Motor neuron (in vitro differentiated cells): ENCODE measurements at regions not wholly inside any gene's neighbourhood (a gene's known extent, or its start where the extent isn't known, plus 50 kb on each side); places are given as distances from the start of the nearest gene placed in this dataset.
"Not testable (repeated sequence)": the region's sequence is repeated elsewhere in the genome, so short reads cannot be mapped to it uniquely, and the experiment has no call there.

Experiments
- ATAC-seq, 8 experiments: fragments of 200-7000 bp; cut with Tn5 transposase; replicated peaks in 6 of 8; 2 replicates each; pipeline ENCODE4 v1.8.0; 2021; ENCODE audit warnings: mild to moderate bottlenecking in 8 of 8, moderate library complexity in 8 of 8
- H3K27ac ChIP-seq, 2 donors: fragments of 250-450 bp; sonication (Bioruptor Pico); 2 replicates each; pipeline ENCODE4 v1.9.0; 2021; ENCODE audit warnings: antibody characterized with exemption in 2 of 2, mild to moderate bottlenecking in 2 of 2, moderate library complexity in 1 of 2
- H3K4me1 ChIP-seq, 2 donors: fragments of 250-450 bp; sonication (Bioruptor Pico); replicated peaks in 1 of 2; 2 replicates each; pipeline ENCODE4 v1.6.1; 2021; ENCODE audit warnings: antibody characterized with exemption in 2 of 2, mild to moderate bottlenecking in 2 of 2, moderate library complexity in 1 of 2
- H3K4me3 ChIP-seq, 5 donors: fragments of 250-450 bp; sonication (Bioruptor Pico); 2 replicates each; pipeline ENCODE4 v1.9.0; 2021; ENCODE audit warnings: antibody characterized with exemption in 5 of 5, mild to moderate bottlenecking in 5 of 5, moderate library complexity in 4 of 5
- WGBS, 10 experiments: fragments of 450-650 bp; shearing (Covaris generic); methylation state at CpG; one replicate each; pipeline ENCODE4 v1.0.0; 2022; 5-methylcytosine and 5-hydroxymethylcytosine counted together
- in situ Hi-C, 9 experiments: fragments of 400-800 bp; cut with MboI; loops; one replicate each; pipeline ENCODE4 v1.15.0; 2021; ENCODE audit warnings: low sequenced_read_pairs in 9 of 9, low pct_unique_long_range_greater_than_20kb in 2 of 9; ENCODE audit not compliant: unreplicated experiment in 9 of 9

GRCh38 chr18:78273876-78274275, 705.7 kb upstream of the SALL3 start:
- Histone ChIP-seq H3K27ac (no peak overlapping the region), H3K4me1 (no peaks in the 10 kb centered on the region), H3K4me3 (no peak overlapping the region)
- no peak for ATAC-seq
- in situ Hi-C loops, result no loop called here

GRCh38 chr18:78283425-78283824, 696.2 kb upstream of the SALL3 start:
- ATAC-seq, in situ Hi-C loops, H3K4me3 ChIP-seq, H3K27ac ChIP-seq, H3K4me1 ChIP-seq: not testable (repeated sequence)
- 12 to 100% (median 59%) methylated on average over 1 to 7 of the region's 7 CpGs; no CpG with 5 or more reads in 1 of the 10 experiments for WGBS, 10 experiments

DNA sequence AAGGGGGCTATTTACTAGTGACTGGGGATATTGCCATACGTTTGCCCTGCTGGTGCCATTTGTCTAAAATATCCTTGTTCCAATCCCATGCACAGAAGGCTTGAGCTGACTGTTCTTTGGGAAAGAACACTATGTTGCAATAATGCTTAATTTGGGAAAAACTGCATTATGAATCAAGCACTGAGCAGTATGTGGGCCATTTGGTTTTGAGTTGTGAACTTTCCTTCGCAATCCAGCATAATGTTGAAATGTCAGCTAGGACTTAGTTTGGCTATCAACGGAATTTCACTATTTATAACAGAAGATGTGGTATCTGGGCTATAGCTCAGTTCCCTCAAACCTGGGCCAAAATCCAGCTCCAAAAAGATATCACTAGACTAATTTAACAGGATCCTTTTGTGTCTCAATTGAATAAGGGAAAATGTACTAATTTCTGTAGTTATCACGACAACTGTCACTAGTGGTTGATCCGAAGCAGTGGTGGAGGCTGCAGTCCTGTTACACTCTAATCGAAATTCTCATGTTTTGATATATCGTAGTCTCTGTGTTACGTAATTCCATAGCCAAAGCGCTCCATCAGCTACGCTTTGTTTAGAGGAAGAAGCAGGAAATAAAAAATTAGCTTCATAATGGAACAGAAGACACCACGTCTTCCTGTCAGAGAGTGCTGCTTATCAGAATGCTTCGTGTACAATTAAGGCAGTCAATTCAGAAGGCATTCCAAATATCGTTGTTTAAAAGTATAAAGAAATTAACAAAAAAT, 686.8 kb upstream of the SALL3 start:
- 9 to 91% (median 67%) methylated on average over 6 to 12 of the region's 13 CpGs for WGBS, 10 experiments
- Histone ChIP-seq H3K4me1 (peaks cover 5 to 11% of the 10 kb centered on the region in 2 donors), H3K4me3 (peak overlapping the region in 1 of 5 donors; percentile 29), H3K27ac (no peak overlapping the region)
- in situ Hi-C loops, result no loop called here
- ATAC-seq, result no peak

GRCh38 chr18:78293540-78293939, 686.1 kb upstream of the SALL3 start:
- Histone ChIP-seq H3K4me3 (peak overlapping the region in 4 of 5 donors; percentile 14 to 29 (median 18)), H3K27ac (no peak overlapping the region), H3K4me1 (peaks cover 5 to 11% of the 10 kb centered on the region in 2 donors)
- 4 to 65% (median 25%) methylated on average over 1 to 10 of the region's 16 CpGs; no CpG with 5 or more reads in 3 of the 10 experiments for WGBS, 10 experiments
- ATAC-seq, result peak in 4 of 8 experiments; percentile 84 to 88 (median 86)
- in situ Hi-C loops, result no loop called here

DNA sequence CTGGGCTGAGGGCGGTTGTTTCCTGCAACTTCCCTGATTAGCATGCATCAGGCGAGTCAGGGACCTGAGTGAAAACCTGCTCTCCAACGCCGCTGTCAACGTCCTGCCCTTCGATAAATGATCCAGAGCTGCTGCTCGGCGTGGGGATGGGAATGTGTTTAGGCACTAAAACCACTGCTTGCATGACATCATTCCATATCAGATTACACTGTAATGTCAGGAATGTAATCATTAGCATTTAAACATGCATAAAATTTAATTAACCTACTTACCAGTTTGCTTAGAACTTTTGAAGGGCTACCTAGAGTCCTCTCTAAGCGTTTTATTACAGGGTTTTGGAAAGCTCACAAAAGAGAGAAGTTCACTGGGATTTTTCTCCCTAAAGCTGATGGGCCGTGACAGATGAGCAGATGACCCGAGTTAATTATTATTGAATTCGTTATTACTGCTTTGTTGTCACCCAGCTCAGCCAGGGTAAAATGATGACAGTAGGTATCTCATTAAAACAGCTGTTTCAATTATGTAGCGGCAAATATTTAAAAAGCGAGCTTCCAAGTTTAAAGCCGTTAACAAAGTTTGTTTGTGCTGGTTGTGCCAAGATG, 685.6 kb upstream of the SALL3 start:
- in situ Hi-C loops, result no loop called here
- Histone ChIP-seq H3K27ac (no peak overlapping the region), H3K4me3 (peak overlapping the region in 4 of 5 donors; percentile 14 to 29 (median 18)), H3K4me1 (peaks cover 5 to 11% of the 10 kb centered on the region in 2 donors)
- WGBS, 10 experiments, result 5 to 67% (median 23%) methylated on average over 2 to 13 of the region's 15 CpGs
- ATAC-seq, result peak in 4 of 8 experiments; percentile 91 to 94 (median 93)

DNA sequence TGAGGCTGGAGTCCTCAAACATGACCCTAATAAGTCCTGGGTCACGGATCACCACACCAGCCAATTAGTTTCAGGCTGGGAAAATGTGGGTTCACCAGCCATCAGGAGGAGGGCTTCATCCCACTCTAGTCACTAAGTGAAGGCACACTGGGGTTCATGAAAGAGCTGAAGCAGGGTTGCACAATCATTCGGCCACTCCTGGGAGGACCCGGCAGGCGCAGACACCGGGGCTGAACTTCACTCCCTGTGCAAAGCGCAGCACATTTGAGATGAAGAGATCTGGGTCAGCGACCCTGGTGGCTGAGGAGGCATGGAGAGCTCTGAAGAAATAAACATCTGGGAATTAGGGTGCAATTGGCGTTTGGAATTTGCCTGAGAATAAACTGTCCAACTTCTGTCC, 684.4 kb upstream of the SALL3 start:
- in situ Hi-C loops, result no loop called here
- ATAC-seq, result no peak
- WGBS, 10 experiments, result 0 to 100% (median 98%) methylated on average over 1 to 6 of the region's 8 CpGs; no CpG with 5 or more reads in 5 of the 10 experiments
- Histone ChIP-seq H3K4me3 (no peak overlapping the region), H3K27ac (no peak overlapping the region), H3K4me1 (peaks cover 5 to 11% of the 10 kb centered on the region in 2 donors)

GRCh38 chr18:78296166-78296565, 683.5 kb upstream of the SALL3 start:
- 31 to 83% (median 72%) methylated on average over 2 to 13 of the region's 13 CpGs; no CpG with 5 or more reads in 2 of the 10 experiments for WGBS, 10 experiments
- H3K4me3 ChIP-seq, result no peak overlapping the region
- in situ Hi-C loops, result no loop called here
- peaks cover 5 to 11% of the 10 kb centered on the region in 2 donors for H3K4me1 ChIP-seq
- no peak overlapping the region for H3K27ac ChIP-seq
- no peak for ATAC-seq

DNA sequence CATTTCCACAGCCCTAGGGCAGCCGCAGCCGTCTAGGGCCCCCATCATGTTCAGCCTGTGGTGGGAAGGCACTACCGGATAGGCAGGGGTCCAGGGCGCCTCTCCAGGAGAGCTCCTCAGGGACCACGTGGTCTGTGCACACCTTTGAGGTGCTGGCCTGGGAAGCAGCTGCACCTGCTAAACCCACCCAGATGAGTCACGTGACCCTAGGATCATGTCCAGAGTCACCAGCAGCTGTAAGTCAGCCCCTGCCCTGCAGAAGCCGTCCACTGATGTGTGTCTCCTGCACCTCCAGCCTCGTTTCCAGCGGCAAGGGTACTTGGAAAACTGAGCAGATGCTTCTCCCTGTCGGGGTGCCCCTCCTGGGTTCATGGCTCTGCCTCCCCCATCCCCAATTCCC, 682.6 kb upstream of the SALL3 start:
- ATAC-seq, result no peak
- 40 to 100% (median 60%) methylated on average over 1 to 2 of the region's 10 CpGs; no CpG with 5 or more reads in 5 of the 10 experiments for WGBS, 10 experiments
- H3K27ac ChIP-seq, result no peak overlapping the region

DNA sequence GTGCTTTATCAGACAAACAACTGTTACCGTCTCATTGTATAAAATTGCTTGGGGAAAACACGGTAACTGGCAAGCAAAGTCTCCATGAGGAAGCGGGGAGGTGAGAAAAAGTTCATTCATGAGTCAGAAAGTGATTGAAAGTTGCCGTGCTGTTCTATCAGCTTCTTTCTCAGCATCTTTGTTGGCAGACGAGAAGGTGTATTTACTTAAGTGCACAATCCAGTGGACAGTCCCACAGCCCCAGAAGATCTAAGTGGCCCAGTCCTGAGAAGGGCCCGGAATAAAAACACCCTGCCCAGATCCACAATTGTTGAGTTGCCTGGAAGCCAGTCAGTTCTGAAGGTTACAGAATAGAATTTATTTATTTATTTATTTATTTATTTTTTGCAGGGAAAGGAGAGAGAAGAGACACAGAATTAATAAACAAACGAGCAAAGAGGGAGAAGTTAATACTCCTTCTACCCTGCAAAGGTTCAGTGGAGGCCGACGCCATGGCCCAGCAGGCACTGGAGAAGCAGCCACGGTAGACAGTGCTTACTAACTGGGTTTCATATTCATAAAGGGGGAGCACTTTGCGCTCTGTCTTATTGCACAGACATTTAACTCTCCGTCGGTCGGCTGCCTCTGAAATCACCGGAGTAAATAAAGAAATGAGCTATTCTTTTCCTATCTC, 676.0 kb upstream of the SALL3 start:
- peaks cover 5 to 17% of the 10 kb centered on the region in 2 donors for H3K4me1 ChIP-seq
- H3K27ac ChIP-seq, result no peak overlapping the region
- peak in 4 of 8 experiments; percentile 27 to 73 (median 48) for ATAC-seq
- in situ Hi-C loops, result no loop called here
- WGBS, 10 experiments, result 7 to 74% (median 51%) methylated on average over 3 to 13 of the region's 15 CpGs
- H3K4me3 ChIP-seq, result no peak overlapping the region

More for the DNA sequence above, 682.6 kb upstream of the SALL3 start:
- peaks cover 5 to 11% of the 10 kb centered on the region in 2 donors for H3K4me1 ChIP-seq
- H3K4me3 ChIP-seq, result no peak overlapping the region
- in situ Hi-C loops, result no loop called here

- in situ Hi-C loops, result no loop called here
- ATAC-seq, result peak in 4 of 8 experiments; percentile 80 to 87 (median 84)
- no peak overlapping the region for H3K4me3 ChIP-seq
- WGBS, 10 experiments, result 20 to 90% (median 55%) methylated on average over 1 to 24 of the region's 25 CpGs
- no peak overlapping the region for H3K27ac ChIP-seq
- peaks cover 5 to 17% of the 10 kb centered on the region in 2 donors for H3K4me1 ChIP-seq
These were observed 675.1 kb upstream of the SALL3 start for GRCh38 chr18:78304192-78305164.

DNA sequence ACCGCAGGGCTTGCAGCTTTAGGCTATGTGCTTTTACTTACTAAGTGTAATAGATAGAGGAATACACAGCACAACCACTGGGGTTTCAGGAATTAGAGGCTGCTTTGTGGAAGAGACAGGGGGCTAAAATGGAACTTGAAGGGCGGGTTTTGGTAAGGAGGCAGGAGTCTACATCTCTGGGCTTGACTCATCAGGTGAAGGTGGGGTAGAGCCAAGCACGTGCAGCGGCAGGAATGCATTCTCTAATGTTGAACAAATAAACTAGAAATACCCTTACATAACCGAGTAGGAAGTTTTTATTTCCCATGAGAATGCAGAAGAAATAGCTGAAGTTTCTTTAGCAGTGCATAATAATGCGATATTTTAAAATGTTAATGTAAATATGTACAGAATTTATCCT, 673.8 kb upstream of the SALL3 start:
- in situ Hi-C loops, result no loop called here
- no peak overlapping the region for H3K27ac ChIP-seq
- peaks cover 5 to 17% of the 10 kb centered on the region in 2 donors for H3K4me1 ChIP-seq
- no peak for ATAC-seq
- 0 to 94% (median 38%) methylated on average over 2 to 6 of the region's 6 CpGs; no CpG with 5 or more reads in 2 of the 10 experiments for whole genome bisulfite sequencing, 10 experiments
- no peak overlapping the region for H3K4me3 ChIP-seq

DNA sequence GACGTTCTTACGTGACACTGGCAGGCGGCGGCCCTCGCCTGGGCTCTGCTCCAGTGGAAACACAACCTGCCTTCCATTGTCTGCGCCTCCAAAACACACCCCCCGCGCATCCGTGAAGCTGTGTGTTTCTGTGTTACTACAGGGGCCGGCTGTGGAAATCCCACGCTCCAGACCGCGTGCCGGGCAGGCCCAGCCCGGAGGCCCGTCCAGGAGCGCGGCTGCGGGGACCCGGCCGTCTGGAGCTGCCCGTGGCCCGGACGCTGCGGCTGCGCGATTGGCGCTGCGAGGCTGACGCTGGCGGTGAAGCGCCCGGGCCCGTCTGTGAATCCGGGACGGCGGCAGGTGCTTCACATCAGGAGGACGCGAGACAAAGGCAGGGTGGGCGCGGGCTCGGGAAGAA, 670.3 kb upstream of the SALL3 start:
- H3K4me1 ChIP-seq, result peaks cover 0 to 7% of the 10 kb centered on the region in 2 donors
- no peak overlapping the region for H3K27ac ChIP-seq
- no peak overlapping the region for H3K4me3 ChIP-seq
- in situ Hi-C loops, result no loop called here
- 20 to 100% (median 90%) methylated on average over 1 to 29 of the region's 42 CpGs; no CpG with 5 or more reads in 3 of the 10 experiments for WGBS, 10 experiments
- no peak for ATAC-seq
